ENCODE measurements at regions not wholly inside any gene's neighbourhood (a gene's known extent, or its start where the extent isn't known, plus 50 kb on each side); places are given as distances from the start of the nearest gene placed in this dataset.

- Mint-ChIP-seq H3K4me3 (no peak overlapping the region), H3K27me3 (ENCODE audit: low read depth) (no peaks in the 10 kb centered on the region), H3K27ac (no peak overlapping the region), H3K36me3 (ENCODE audit: insufficient read depth in 2 of 2) (peaks cover 4 to 13% of the 10 kb centered on the region in 2 donors), H3K4me1 (ENCODE audit: low read depth) (peaks cover 18% of the 10 kb centered on the region), H3K9me3 (peaks cover 7 to 10% of the 10 kb centered on the region in 2 donors)
- ATAC-seq (replicated peaks in 1 of 2) (no peak), DNase-seq (no peak)
Measured at GRCh38 chr2:12661489-12661888, 55.2 kb upstream of the TRIB2 start.

GRCh38 chr2:12663306-12664037 is 53.3 kb upstream of the TRIB2 start:
- H3K4me3 Mint-ChIP-seq = no peak overlapping the region
- DNase-seq (no peak), ATAC-seq (replicated peaks in 1 of 2) (no peak)
- H3K4me1 Mint-ChIP-seq (ENCODE audit: low read depth) = peaks cover 2% of the 10 kb centered on the region
- peaks cover 5 to 15% of the 10 kb centered on the region in 2 donors for H3K36me3 Mint-ChIP-seq (ENCODE audit: insufficient read depth in 2 of 2)
- H3K9me3 Mint-ChIP-seq = peaks cover 10% of the 10 kb centered on the region in 2 donors
- H3K27me3 Mint-ChIP-seq (ENCODE audit: low read depth) = no peaks in the 10 kb centered on the region
- no peak overlapping the region for H3K27ac Mint-ChIP-seq

- Mint-ChIP-seq H3K9me3 (peaks cover 6 to 10% of the 10 kb centered on the region in 2 donors), H3K27me3 (ENCODE audit: low read depth) (no peaks in the 10 kb centered on the region), H3K27ac (no peak overlapping the region), H3K4me1 (ENCODE audit: low read depth) (no peaks in the 10 kb centered on the region), H3K4me3 (no peak overlapping the region), H3K36me3 (ENCODE audit: insufficient read depth in 2 of 2) (peaks cover 3 to 15% of the 10 kb centered on the region in 2 donors)
- ATAC-seq (replicated peaks in 1 of 2) (no peak), DNase-seq (no peak)
Measured at GRCh38 chr2:12665334-12665733, 51.4 kb upstream of the TRIB2 start.

DNA sequence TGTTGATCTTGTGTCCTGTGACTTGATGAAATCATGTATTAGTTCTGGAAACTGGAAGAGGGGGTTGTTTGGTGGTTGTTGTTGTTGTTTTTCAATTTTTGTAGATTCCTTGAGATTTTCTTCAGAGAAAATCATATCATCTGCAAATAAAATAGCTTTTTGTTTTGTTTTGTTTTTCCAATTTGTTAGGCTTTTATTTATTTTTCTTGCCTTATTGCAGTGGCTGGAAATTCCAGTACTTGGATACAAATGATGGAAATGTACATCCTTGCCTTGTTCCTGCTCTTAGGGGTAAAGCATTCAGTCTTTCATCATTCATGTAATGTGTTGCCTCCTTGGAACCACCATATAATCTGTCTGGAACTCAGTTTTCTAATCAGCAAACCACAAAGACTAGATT is 50.3 kb upstream of the TRIB2 start:
- H3K36me3 Mint-ChIP-seq (ENCODE audit: insufficient read depth in 2 of 2) = peaks cover 3 to 15% of the 10 kb centered on the region in 2 donors
- no peak overlapping the region for H3K27ac Mint-ChIP-seq
- H3K27me3 Mint-ChIP-seq (ENCODE audit: low read depth) = no peaks in the 10 kb centered on the region
- no peak for ATAC-seq (replicated peaks in 1 of 2)
- H3K4me3 Mint-ChIP-seq = no peak overlapping the region
- no peaks in the 10 kb centered on the region for H3K4me1 Mint-ChIP-seq (ENCODE audit: low read depth)
- H3K9me3 Mint-ChIP-seq = peaks cover 6 to 10% of the 10 kb centered on the region in 2 donors
- DNase-seq = no peak
